Thymus (tissue), 11 donors: ENCODE measurements at regions not wholly inside any gene's neighbourhood (a gene's known extent, or its start where the extent isn't known, plus 50 kb on each side); places are given as distances from the start of the nearest gene placed in this dataset.
"Not testable (repeated sequence)": the region's sequence is repeated elsewhere in the genome, so short reads cannot be mapped to it uniquely, and the experiment has no call there.

Source experiments
- DNase-seq, 9 donors: peaks; one replicate each; pipeline ENCODE4 v3.0.0-alpha.2; 2013; ENCODE audit warnings: low spot score in 9 of 9, low read depth in 6 of 9, missing footprints in 1 of 9
- H3K27ac ChIP-seq, 2 donors: one replicate each; pipeline ENCODE4 v1.5.1; 2013; ENCODE audit warnings: control low read depth in 1 of 2, low read depth in 1 of 2, low read length in 1 of 2, mild to moderate bottlenecking in 1 of 2, moderate library complexity in 1 of 2
- H3K27me3 ChIP-seq, 2 donors: one replicate each; pipeline ENCODE4 v1.5.1; 2013; ENCODE audit warnings: low read length in 1 of 2; ENCODE audit not compliant: control insufficient read depth in 2 of 2, insufficient read depth in 1 of 2
- H3K36me3 ChIP-seq, 2 donors: one replicate each; pipeline ENCODE4 v1.5.1; 2013; ENCODE audit warnings: low read length in 1 of 2, mild to moderate bottlenecking in 1 of 2, moderate library complexity in 1 of 2; ENCODE audit not compliant: control insufficient read depth in 2 of 2, insufficient read depth in 2 of 2
- H3K4me1 ChIP-seq, 2 donors: one replicate each; pipeline ENCODE4 v1.5.1; 2013; ENCODE audit warnings: low read length in 2 of 2; ENCODE audit not compliant: control insufficient read depth in 2 of 2, insufficient read depth in 2 of 2
- H3K4me3 ChIP-seq, 2 donors: one replicate each; pipeline ENCODE4 v1.5.1; 2013; ENCODE audit warnings: low read length in 2 of 2, control low read depth in 1 of 2, mild to moderate bottlenecking in 1 of 2
- H3K9me3 ChIP-seq, 2 donors: one replicate each; pipeline ENCODE4 v1.5.1; 2013; ENCODE audit warnings: low read length in 1 of 2, mild to moderate bottlenecking in 1 of 2; ENCODE audit not compliant: control insufficient read depth in 2 of 2, insufficient read depth in 1 of 2
- WGBS: extraction: QIAGEN DNeasy Blood & Tissue Kit; methylation state at CpG from one replicate; pipeline ENCODE4 v1.1.7; 2013; 5-methylcytosine and 5-hydroxymethylcytosine counted together
- donor health status: healthy.

DNA sequence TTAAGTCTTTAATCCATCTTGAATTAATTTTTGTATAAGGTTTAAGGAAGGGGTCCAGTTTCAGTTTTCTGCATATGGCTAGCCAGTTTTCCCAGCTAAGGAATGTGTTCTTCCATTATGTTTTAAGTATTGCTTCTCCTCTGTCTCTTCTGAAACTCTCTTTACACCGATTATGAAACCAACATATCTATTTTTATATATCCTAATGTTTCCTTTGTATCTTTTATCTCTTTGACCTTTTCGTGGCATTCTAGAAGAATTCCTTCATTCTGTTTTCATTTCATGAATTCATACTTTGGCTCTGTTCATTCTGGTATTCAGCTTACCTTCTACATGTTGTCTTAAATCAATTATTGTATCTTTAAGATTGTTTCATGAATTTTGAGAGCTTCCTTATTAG is 697.0 kb upstream of the ACVR2A start:
- no peaks in the 10 kb centered on the region for H3K36me3 ChIP-seq
- WGBS = 92% methylated on average over 2 of the region's 2 CpGs

DNA sequence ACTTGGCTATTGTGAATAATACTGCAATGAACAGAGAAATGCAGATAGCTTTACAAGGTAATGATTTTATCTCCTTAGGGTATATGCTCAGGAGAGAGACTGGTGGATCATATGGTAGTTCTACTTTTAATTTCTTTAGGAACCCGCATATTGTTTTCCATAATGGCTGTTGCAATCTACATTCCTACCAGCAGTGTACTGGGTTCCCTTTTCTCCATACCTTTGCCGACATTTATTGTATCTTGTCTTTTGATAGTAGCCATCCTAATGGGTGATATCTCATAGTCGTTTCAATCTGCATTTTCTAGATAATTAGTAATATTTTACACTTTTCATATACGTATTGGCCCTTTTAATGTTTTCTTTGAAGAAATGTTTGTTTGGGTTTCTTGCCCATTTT is 702.9 kb upstream of the ACVR2A start:
- H3K9me3 ChIP-seq = no peaks in the 10 kb centered on the region
- 93% methylated on average over 4 of the region's 4 CpGs for WGBS

More for the DNA sequence above, 697.0 kb upstream of the ACVR2A start:
- H3K4me1 ChIP-seq = no peaks in the 10 kb centered on the region
- no peaks in the 10 kb centered on the region for H3K27me3 ChIP-seq
- no peak for DNase-seq
- no peak overlapping the region for H3K4me3 ChIP-seq
- peaks cover 0 to 12% of the 10 kb centered on the region in 2 donors for H3K9me3 ChIP-seq
- H3K27ac ChIP-seq = no peak overlapping the region

DNA sequence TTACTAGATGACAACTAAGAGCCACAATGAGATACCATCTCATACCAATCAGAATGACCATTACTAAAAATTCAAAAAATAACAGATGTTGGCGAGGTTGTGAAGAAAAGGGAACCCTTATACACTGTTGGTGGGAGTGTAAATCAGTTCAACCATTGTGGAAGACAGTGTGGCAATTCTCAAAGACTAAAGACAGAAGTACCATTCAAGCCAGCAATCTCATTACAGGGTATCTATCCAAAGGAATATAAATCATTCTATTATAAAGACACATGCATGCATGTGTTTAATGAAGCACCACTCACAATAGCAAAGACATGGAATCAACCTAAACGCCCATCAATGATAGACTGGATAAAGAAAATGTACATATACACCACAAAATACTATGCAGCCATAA is 705.1 kb upstream of the ACVR2A start:
- H3K27me3 ChIP-seq, H3K4me3 ChIP-seq, H3K4me1 ChIP-seq, H3K9me3 ChIP-seq, H3K36me3 ChIP-seq, H3K27ac ChIP-seq, DNase-seq: not testable (repeated sequence)
- 86% methylated on average over 2 of the region's 2 CpGs for WGBS

More for the DNA sequence above, 702.9 kb upstream of the ACVR2A start:
- Histone ChIP-seq H3K27ac (no peak overlapping the region), H3K36me3 (no peaks in the 10 kb centered on the region), H3K4me3 (no peak overlapping the region), H3K4me1 (no peaks in the 10 kb centered on the region), H3K27me3 (no peaks in the 10 kb centered on the region)
- no peak for DNase-seq

DNA sequence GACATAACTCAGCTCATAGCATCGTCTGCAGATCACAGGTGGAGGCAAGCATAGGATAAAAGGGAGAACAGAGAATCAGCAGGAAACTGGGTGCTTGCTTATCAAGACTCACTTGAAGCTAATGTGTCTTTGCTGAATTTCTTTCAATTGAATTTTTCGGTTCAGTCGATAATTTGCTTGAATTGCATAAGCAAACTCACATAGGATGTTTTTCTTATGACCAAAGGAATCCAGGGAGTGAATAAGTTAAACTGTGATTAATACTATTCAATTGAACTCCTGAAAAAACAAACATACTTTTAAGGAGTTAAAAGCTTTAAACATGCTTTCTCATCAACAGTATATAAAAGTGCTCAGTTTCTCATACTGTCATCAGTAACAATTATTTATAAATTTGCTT is 707.1 kb upstream of the ACVR2A start:
- 92% methylated on average over 3 of the region's 3 CpGs for WGBS
- DNase-seq = no peak
- H3K4me1 ChIP-seq = no peaks in the 10 kb centered on the region

DNA sequence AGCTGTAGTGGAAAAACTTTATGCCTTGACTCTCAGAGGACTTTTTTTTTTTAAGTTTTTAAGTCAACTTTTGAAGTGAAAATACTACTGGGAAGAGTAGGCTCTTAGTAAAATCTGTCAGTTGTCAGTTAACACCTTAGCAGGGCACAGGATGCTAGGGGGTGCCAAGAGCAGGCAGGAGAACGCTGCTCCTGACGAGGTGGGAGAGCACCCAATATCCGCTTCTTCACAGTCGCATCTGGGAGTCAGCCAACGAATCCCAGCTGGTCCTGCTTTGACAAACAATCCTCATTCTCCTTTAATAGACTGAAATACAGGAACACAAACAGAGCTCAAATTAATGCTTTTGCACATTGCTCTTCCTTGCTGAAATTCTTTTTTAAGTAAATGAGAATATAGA is 709.5 kb upstream of the ACVR2A start:
- Histone ChIP-seq H3K27me3 (no peaks in the 10 kb centered on the region), H3K4me1 (no peaks in the 10 kb centered on the region), H3K27ac (no peak overlapping the region), H3K36me3 (no peaks in the 10 kb centered on the region), H3K4me3 (no peak overlapping the region), H3K9me3 (no peaks in the 10 kb centered on the region)
- 82% methylated on average over 5 of the region's 5 CpGs for WGBS
- DNase-seq = no peak

More for the DNA sequence above, 707.1 kb upstream of the ACVR2A start:
- H3K36me3 ChIP-seq = no peaks in the 10 kb centered on the region
- H3K27ac ChIP-seq = no peak overlapping the region
- H3K27me3 ChIP-seq = no peaks in the 10 kb centered on the region
- H3K9me3 ChIP-seq = no peaks in the 10 kb centered on the region
- no peak overlapping the region for H3K4me3 ChIP-seq

DNA sequence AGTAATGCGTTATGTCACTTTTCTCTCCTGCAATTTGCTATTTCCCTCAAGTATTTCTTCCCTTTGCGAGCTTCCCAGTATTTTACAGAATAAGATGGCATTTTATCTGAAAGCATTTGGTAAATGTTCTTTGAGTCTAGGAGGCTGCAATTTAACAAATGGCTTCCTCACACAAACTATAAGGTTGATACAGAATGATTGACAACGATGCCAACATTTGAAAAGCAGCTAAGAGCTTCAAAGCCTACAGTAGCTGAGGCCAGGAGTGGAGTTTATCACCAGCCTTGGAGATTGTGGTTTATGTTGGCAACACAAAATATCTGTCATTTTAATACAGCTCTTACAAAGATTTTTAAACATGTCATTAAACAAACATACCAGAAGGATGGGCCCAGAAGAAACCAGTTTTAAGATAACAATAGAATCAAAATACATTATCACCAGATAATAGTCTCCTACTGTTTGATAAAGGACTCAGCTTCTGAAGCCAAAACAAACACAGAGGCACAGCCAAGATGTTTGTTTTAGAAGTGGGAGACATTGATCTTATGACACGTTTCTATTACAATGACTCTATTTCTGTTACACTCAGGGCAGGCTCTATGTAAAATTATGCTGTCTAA is 711.4 kb upstream of the ACVR2A start:
- no peak for DNase-seq
- Histone ChIP-seq H3K9me3 (no peaks in the 10 kb centered on the region), H3K27me3 (no peaks in the 10 kb centered on the region), H3K36me3 (no peaks in the 10 kb centered on the region), H3K27ac (no peak overlapping the region), H3K4me3 (no peak overlapping the region), H3K4me1 (no peaks in the 10 kb centered on the region)
- WGBS = 83% methylated on average over 4 of the region's 4 CpGs

DNA sequence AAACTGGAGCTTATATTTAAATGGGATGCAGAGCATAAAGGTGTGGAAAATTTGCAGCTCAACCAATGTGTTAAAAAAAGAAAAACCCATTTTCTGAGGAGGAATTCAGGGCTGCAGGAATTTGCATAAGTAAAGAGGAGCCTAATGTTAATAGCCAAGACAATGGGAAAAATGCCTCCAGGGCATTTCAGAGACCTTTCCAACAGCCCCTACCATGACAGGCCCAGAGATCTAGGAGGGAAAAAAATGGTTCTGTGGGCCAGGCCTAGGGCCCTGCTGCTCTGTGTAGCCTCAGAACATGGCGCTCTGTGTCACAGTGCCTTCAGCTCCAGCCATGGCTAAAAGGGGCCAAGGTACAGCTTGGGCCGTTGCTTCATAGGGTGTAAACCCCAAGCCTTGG is 719.7 kb upstream of the ACVR2A start:
- no peak for DNase-seq
- H3K27ac ChIP-seq = no peak overlapping the region

DNA sequence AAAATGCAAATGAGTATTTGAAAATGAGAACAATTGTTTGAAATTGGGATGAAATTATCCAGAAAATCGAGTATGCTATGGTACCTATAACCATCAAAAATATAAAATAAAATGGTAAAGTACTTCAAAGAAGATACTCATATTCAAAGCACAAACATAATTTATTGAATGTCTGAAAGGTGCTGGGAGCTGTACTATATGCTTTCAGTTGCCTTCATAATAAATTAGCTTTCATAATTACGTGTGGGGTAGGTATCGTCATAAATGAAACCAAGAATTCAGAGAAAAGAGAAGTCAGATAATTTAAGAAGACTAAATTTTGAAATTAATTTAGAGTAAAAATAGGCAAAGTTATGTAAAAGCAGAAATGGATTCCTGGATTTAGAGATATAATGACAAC is 721.9 kb upstream of the ACVR2A start:
- H3K4me3 ChIP-seq = no peak overlapping the region
- H3K36me3 ChIP-seq = no peaks in the 10 kb centered on the region
- no peak overlapping the region for H3K27ac ChIP-seq
- no peak for DNase-seq
- H3K27me3 ChIP-seq = no peaks in the 10 kb centered on the region
- WGBS = 93% methylated on average over 3 of the region's 3 CpGs
- H3K9me3 ChIP-seq = peaks cover 0 to 7% of the 10 kb centered on the region in 2 donors
- H3K4me1 ChIP-seq = no peaks in the 10 kb centered on the region

More for the DNA sequence above, 719.7 kb upstream of the ACVR2A start:
- WGBS = 97% methylated on average over 2 of the region's 2 CpGs
- H3K9me3 ChIP-seq = peaks cover 0 to 7% of the 10 kb centered on the region in 2 donors
- H3K4me1 ChIP-seq = no peaks in the 10 kb centered on the region
- H3K36me3 ChIP-seq = no peaks in the 10 kb centered on the region
- H3K27me3 ChIP-seq = no peaks in the 10 kb centered on the region
- no peak overlapping the region for H3K4me3 ChIP-seq

DNA sequence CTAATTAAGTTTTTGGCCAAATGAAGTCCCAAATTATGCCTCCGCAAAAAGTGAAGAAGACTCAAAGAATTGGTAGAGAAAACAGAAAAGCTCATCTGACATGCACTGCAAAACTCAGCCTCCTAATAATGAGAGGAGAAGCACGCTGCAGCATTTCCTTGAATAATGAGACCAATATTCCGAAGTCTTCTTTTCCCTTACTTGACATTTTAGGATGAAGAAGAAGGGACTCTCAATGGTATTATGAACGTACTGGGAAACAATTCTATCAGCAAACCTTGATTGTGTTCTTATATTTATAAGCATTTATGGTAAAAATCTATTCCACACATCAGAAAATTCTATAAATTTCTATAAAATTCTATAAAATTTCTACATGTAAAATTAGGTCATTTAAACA is 733.9 kb upstream of the ACVR2A start:
- Histone ChIP-seq H3K9me3 (no peaks in the 10 kb centered on the region), H3K36me3 (no peaks in the 10 kb centered on the region), H3K27ac (no peak overlapping the region), H3K4me3 (no peak overlapping the region), H3K27me3 (no peaks in the 10 kb centered on the region), H3K4me1 (no peaks in the 10 kb centered on the region)
- 88% methylated on average over 4 of the region's 4 CpGs for WGBS
- DNase-seq = no peak
